AG04449 (cell line): ENCODE measurements at regions not wholly inside any gene's neighbourhood (a gene's known extent, or its start where the extent isn't known, plus 50 kb on each side); places are given as distances from the start of the nearest gene placed in this dataset.

Source experiments
- CTCF ChIA-PET: fragments of 350-600 bp; formaldehyde crosslinking; extraction: SDS; loops from one replicate; lab custom pipeline; 2021; ENCODE audit warnings: antibody characterized with exemption; lab: Yijun Ruan, JAX
- POLR2A ChIA-PET: fragments of 400-600, 350-600 bp; formaldehyde crosslinking; extraction: SDS; loops from one replicate; lab custom pipeline; 2020; ENCODE audit warnings: antibody characterized with exemption, inconsistent platforms; lab: Yijun Ruan, JAX
- DNase-seq: peaks from one replicate; pipeline ENCODE4 v3.0.0-alpha.2; 2010; ENCODE audit warnings: low read depth, low spot score
- H3K4me3 ChIP-seq: 2 replicates; pipeline ENCODE4 v1.5.1; 2011; ENCODE audit warnings: low read depth, mild to moderate bottlenecking, control low read depth, low read length
- CTCF ChIP-seq: IDR thresholded peaks from one replicate; pipeline ENCODE4 v1.5.1; 2011; ENCODE audit warnings: mild to moderate bottlenecking, moderate library complexity, low read length, control low read depth, inconsistent platforms; ENCODE audit not compliant: insufficient read depth; ENCODE audit errors: missing control alignments

DNA sequence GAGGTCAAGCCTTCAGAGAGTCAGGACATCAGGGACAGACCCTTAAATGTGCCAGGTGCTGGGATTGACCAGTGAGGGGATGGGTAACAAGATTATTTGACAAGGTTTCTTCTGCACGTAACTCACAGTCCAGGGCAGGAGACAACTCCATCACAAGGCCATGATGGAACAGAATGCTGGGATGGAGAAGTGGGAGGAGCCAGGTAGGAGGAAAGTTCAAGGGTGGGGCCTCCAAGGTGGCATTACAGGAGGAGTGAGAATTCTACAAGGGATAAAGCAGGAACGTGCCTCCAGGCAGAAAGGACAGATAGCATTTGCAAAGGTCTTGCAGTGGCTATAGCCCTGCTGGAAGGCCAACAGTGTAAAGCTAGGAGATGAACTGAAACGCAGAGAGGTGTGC is 102.2 kb downstream of the FGF18 start:
- CTCF ChIA-PET: interaction anchor here (0.9 to 1.9 kb wide), 4 partner anchors 10 to 384 kb away, joined by 3 to 7 read pairs (median 4); no protein-coding TSS in a partner anchor
- H3K4me3 ChIP-seq: no peak overlapping the region
- TF ChIP-seq CTCF: no peak
- POLR2A ChIA-PET: interaction anchor here (1.6 kb wide), 1 partner anchor 108 kb away, joined by 4 read pairs; no protein-coding TSS in a partner anchor
- no peak for DNase-seq

DNA sequence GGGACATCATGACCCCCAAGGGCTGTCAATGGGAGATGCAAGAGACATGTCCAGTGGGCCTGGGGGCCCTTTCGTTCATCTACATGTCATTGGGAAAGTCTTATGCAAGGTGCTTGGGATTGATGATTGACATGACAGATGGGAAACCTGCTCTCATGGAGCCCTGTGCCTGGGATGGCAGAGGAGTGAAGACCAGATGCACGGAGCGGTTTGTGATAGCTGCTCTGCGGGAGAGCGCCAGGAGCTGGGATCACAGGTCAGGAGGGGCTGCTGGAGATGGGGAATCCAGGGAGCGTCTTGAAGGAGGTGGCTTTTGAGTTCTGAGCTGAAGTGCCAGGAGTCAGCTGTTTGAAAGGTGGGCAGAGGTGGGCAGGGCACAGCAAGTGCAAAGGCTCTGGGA is 104.3 kb downstream of the FGF18 start:
- no peak for DNase-seq
- CTCF ChIA-PET: interaction anchor here (0.9 kb wide), 1 partner anchor 105 kb away, joined by 3 read pairs; the partner anchor contains the start of gene FGF18
- no peak overlapping the region for H3K4me3 ChIP-seq
- POLR2A ChIA-PET: no interaction called here
- TF ChIP-seq CTCF: no peak

DNA sequence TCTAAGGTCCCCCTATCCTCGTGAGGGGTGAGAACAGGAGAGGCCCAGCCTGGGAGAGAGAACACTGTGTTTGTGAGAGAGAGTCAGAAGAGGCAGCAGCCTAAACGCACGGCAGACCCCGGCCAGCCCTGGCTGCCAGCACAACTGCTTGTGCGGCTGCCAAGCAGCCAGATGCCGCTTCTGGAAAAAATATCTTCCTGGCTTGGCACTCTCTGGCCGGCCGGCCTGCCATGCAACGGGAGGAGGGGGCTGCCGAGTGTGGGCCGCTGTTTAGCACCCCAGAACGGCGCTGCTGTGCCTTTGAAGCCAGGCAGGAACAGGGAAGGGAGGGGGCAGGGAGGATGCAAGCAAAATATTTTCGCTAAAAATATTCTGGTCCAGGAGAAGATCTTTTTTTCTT is 105.0 kb downstream of the FGF18 start:
- TF ChIP-seq CTCF: no peak
- ChIA-PET CTCF (no interaction called here), POLR2A (no interaction called here)
- H3K4me3 ChIP-seq: no peak overlapping the region
- DNase-seq: no peak

DNA sequence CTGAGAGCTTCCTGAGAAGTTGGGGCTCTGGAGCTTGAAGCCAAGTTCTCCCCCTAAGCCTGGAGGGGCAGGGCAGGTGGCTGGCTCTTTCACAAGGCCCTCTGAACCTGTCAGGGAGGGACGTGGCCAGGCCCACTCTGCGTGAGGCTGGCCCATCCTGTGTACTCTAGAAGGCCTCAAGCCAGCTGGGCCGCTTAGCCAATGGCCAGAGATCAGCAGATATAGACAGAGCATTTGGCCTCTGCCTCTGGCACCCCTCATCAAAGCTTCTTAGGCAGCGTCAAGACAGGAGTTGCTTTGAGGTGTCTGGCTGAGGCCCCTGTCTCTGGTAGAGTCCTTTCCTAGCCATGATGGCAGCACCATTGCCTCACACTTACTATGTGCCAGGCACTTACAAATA is 105.6 kb downstream of the FGF18 start:
- CTCF ChIA-PET: interaction anchor here (0.7 kb wide), 1 partner anchor 119 kb away, joined by 3 read pairs; no protein-coding TSS in a partner anchor

DNA sequence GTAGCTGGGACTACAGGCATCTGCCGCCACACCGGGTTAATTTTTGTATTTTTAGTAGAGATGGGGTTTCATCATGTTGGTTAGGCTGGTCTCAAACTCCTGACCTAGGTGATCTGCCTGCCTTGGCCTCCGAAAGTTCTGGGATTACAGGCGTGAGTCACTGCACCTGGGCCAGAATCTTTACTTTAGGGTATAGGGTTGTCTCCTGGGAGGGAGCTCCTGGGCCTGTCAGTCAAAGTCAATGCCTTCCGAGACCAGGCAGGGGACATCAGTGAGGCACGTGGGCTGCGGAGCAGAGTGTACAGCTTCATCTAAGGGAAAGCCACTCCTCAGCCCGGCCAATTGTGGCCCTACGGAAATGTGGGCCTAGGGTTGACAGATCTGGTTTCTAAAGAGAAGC is 108.6 kb downstream of the FGF18 start:
- DNase-seq: no peak
- CTCF ChIA-PET: no interaction called here
- TF ChIP-seq CTCF: no peak
- H3K4me3 ChIP-seq: no peak overlapping the region
- POLR2A ChIA-PET: no interaction called here

More for the DNA sequence above, 105.6 kb downstream of the FGF18 start:
- DNase-seq: no peak
- H3K4me3 ChIP-seq: no peak overlapping the region
- TF ChIP-seq CTCF: no peak
- POLR2A ChIA-PET: no interaction called here

DNA sequence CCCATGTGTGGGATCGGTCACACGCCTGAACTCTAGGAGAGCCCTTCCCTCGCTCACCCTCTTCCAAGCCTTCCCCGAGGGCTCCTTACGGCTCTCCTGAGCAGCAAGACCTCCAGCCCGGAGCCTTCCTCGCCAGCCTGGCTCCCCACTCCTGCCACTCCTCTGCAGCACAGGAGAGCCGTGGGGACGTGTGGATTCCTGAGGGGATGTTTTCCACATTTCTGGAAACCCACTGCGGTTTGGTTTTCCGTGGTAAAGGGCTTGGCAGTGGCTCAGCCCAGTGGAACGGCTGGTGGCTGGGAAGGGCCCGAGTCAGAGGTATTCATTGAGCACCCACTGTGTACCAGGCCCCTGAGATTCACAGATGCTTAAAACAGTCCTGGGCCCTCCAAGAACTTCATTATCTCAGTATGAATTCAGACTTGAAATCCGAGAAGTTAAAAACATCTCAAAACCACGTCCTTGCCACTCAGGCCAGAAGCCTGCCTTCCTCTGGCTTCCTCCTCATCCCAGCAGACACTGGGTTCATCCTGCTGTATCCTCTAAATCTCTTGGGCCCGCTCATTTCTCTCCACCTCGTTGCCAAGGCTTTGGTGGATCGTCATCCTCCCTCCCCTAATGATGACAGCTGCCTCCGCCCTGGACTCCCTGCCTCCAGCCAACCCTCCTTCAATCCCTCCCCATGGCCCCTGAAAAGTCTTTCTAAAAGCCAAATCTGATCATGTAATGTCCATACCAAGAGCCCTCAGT is 109.6 kb downstream of the FGF18 start:
- DNase-seq: no peak
- H3K4me3 ChIP-seq: no peak overlapping the region
- ChIA-PET CTCF (no interaction called here), POLR2A (no interaction called here)
- no peak for TF ChIP-seq CTCF
